Nephron progenitor cell (in vitro differentiated cells): ENCODE measurements at regions not wholly inside any gene's neighbourhood (a gene's known extent, or its start where the extent isn't known, plus 50 kb on each side); places are given as distances from the start of the nearest gene placed in this dataset.
"Not testable (repeated sequence)": the region's sequence is repeated elsewhere in the genome, so short reads cannot be mapped to it uniquely, and the experiment has no call there.

Experiments used
- DNase-seq: peaks from one replicate; pipeline ENCODE4 v3.0.0; 2021
- H3K27ac Mint-ChIP-seq: 2 replicates; pipeline ENCODE4 v1.8.0; 2021; ENCODE audit warnings: mild to moderate bottlenecking, moderate library complexity, mixed read lengths
- H3K27me3 Mint-ChIP-seq: 2 replicates; pipeline ENCODE4 v1.8.0; 2021; ENCODE audit warnings: mild to moderate bottlenecking, low read depth, mixed read lengths; ENCODE audit not compliant: poor library complexity
- H3K36me3 Mint-ChIP-seq: 2 replicates; pipeline ENCODE4 v1.8.0; 2021; ENCODE audit warnings: low read depth, mixed read lengths
- H3K4me1 Mint-ChIP-seq: 2 replicates; pipeline ENCODE4 v1.8.0; 2021; ENCODE audit warnings: mixed read lengths
- H3K4me3 Mint-ChIP-seq: 2 replicates; pipeline ENCODE4 v1.8.0; 2021; ENCODE audit warnings: mild to moderate bottlenecking, moderate library complexity, mixed read lengths
- H3K9me3 Mint-ChIP-seq: 2 replicates; pipeline ENCODE4 v1.8.0; 2021; ENCODE audit warnings: mild to moderate bottlenecking, moderate library complexity, mixed read lengths
- CTCF ChIP-seq: fragments of 200-600 bp; sonication (generic); IDR thresholded peaks from 2 replicates; pipeline ENCODE4 v1.5.0; 2021; ENCODE audit warnings: antibody characterized with exemption

DNA sequence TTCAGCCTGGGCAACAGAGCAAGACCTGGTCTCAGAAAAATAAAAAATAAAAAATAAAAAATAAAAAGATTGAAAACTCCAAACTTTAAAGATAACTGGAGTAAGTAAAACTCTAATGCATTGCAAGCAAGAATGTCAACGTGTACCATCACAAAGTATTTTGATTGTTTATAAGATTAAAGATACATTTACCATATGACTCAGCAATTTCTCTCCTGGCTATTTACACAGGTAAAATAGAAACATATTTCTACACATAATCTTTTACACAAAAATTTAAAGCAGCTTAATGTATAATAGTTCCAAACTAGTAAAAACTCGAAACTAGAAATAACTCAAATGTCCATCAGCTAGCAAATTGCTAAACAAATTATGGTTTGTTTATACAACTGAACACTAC is 456.1 kb upstream of the RGS18 start:
- H3K27ac Mint-ChIP-seq = no peak overlapping the region
- DNase-seq = no peak
- no peaks in the 10 kb centered on the region for H3K4me1 Mint-ChIP-seq
- H3K36me3 Mint-ChIP-seq = no peaks in the 10 kb centered on the region
- H3K27me3 Mint-ChIP-seq = no peaks in the 10 kb centered on the region
- no peak for TF ChIP-seq CTCF
- peaks cover 4% of the 10 kb centered on the region for H3K9me3 Mint-ChIP-seq
- no peak overlapping the region for H3K4me3 Mint-ChIP-seq

GRCh38 chr1:191707288-191707687 is 451.0 kb upstream of the RGS18 start:
- DNase-seq = no peak
- Mint-ChIP-seq H3K27ac (no peak overlapping the region), H3K4me1 (peaks cover 19% of the 10 kb centered on the region), H3K36me3 (no peaks in the 10 kb centered on the region), H3K27me3 (no peaks in the 10 kb centered on the region), H3K4me3 (no peak overlapping the region), H3K9me3 (peaks cover 4% of the 10 kb centered on the region)
- no peak for TF ChIP-seq CTCF

- Mint-ChIP-seq H3K4me1 (peaks cover 19% of the 10 kb centered on the region), H3K9me3 (peaks cover 4% of the 10 kb centered on the region), H3K36me3 (no peaks in the 10 kb centered on the region), H3K4me3 (no peak overlapping the region), H3K27me3 (no peaks in the 10 kb centered on the region), H3K27ac (no peak overlapping the region)
- TF ChIP-seq CTCF = no peak
- no peak for DNase-seq
Measured at GRCh38 chr1:191709215-191709614, 449.0 kb upstream of the RGS18 start.

- peaks cover 19% of the 10 kb centered on the region for H3K4me1 Mint-ChIP-seq
- no peak for TF ChIP-seq CTCF
- DNase-seq = no peak
- H3K9me3 Mint-ChIP-seq = no peaks in the 10 kb centered on the region
- no peak overlapping the region for H3K27ac Mint-ChIP-seq
- no peaks in the 10 kb centered on the region for H3K36me3 Mint-ChIP-seq
- H3K4me3 Mint-ChIP-seq = no peak overlapping the region
- no peaks in the 10 kb centered on the region for H3K27me3 Mint-ChIP-seq
Measured at GRCh38 chr1:191711961-191712360, 446.3 kb upstream of the RGS18 start.

GRCh38 chr1:191714845-191715244 is 443.4 kb upstream of the RGS18 start:
- no peak for DNase-seq
- no peaks in the 10 kb centered on the region for H3K36me3 Mint-ChIP-seq
- H3K27me3 Mint-ChIP-seq = no peaks in the 10 kb centered on the region
- H3K9me3 Mint-ChIP-seq = no peaks in the 10 kb centered on the region
- no peak overlapping the region for H3K27ac Mint-ChIP-seq
- no peaks in the 10 kb centered on the region for H3K4me1 Mint-ChIP-seq
- TF ChIP-seq CTCF = no peak
- H3K4me3 Mint-ChIP-seq = no peak overlapping the region

DNA sequence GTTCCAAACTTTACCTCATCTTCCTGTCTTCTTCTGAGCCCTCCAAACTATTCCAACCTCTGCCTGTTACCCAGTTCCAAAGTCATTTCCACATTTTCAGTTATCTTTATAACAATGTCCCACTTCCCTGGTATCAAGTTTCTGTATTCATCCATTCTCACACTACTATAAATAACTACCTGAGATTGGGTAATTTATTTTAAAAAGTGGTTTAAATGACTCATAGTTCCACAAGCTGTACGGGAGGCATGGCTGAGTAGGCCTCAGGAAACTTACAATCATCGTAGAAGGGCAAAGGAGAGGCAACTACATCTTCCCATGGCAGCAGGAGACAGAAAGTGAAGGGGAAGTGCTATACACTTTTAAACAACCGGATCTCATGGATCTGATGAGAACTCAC is 428.5 kb upstream of the RGS18 start:
- Mint-ChIP-seq H3K36me3 (no peaks in the 10 kb centered on the region), H3K4me3 (no peak overlapping the region), H3K9me3 (peaks cover 20% of the 10 kb centered on the region), H3K27ac (no peak overlapping the region), H3K4me1 (no peaks in the 10 kb centered on the region), H3K27me3 (no peaks in the 10 kb centered on the region)
- DNase-seq = no peak
- no peak for TF ChIP-seq CTCF

DNA sequence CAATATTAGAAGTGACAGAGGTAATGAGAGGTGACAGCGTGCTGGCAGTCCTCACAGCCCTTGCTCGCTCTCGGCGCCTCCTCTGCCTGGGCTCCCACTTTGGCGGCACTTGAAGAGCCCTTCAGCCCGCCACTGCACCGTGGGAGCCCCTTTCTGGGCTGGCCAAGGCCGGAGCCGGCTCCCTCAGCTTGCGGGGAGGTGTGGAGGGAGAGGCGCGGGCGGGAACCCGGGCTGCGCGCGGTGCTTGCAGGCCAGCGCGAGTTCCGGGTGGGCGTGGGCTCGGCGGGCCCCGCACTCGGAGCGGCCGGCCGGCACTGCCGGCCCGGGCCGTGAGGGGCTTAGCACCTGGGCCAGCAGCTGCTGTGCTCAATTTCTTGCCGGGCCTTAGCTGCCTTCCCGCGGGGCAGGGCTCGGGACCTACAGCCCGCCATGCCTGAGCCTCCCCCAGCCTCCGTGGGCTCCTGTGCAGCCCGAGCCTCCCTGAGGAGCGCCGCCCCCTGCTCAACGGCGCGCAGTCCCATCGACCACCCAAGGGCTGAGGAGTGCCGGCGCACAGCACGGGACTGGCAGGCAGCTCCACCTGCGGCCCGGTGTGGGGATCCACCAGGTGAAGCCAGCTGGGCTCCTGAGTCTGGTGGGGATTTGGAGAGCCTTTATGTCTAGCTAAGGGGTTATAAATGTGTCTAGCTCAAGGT is 426.5 kb upstream of the RGS18 start:
- H3K4me1 Mint-ChIP-seq, H3K27me3 Mint-ChIP-seq, DNase-seq, H3K36me3 Mint-ChIP-seq, H3K4me3 Mint-ChIP-seq, H3K27ac Mint-ChIP-seq: not testable (repeated sequence)
- H3K9me3 Mint-ChIP-seq = peaks cover 20% of the 10 kb centered on the region
